ENCODE measurements at regions not wholly inside any gene's neighbourhood (a gene's known extent, or its start where the extent isn't known, plus 50 kb on each side); places are given as distances from the start of the nearest gene placed in this dataset.

- POLR2A ChIA-PET (ENCODE audit: partially characterized antibody) = no interaction called here
- Histone ChIP-seq H3K36me3 (ENCODE audit: control insufficient read depth in 2 of 4, insufficient read depth in 4 of 4, low read length in 3 of 4) (no peaks in the 10 kb centered on the region), H3K56ac (replicated peaks; ENCODE audit: insufficient read length, low read depth, low read length) (no peak overlapping the region), H3K27me3 (replicated peaks in 1 of 4; ENCODE audit: control insufficient read depth in 3 of 4, extremely low read depth in 1 of 4, insufficient read depth in 3 of 4, low read length in 3 of 4) (no peaks in the 10 kb centered on the region), H2AK5ac (ENCODE audit: low read depth, low read length) (no peak overlapping the region), H3K4ac (replicated peaks; ENCODE audit: insufficient read length, low read depth, low read length) (no peak overlapping the region), H3K79me1 (ENCODE audit: low read depth, low read length) (no peaks in the 10 kb centered on the region), H3K4me2 (ENCODE audit: insufficient read depth in 1 of 2, low read depth in 2 of 2, low read length in 2 of 2) (no peak overlapping the region), H3K18ac (ENCODE audit: extremely low read depth, low read length) (no peak overlapping the region), H4K20me1 (replicated peaks in 1 of 2; ENCODE audit: control insufficient read depth in 1 of 2, insufficient read depth in 2 of 2, low read length in 2 of 2) (no peaks in the 10 kb centered on the region), H3K4me3 (ENCODE audit: extremely low read depth in 1 of 4, insufficient read depth in 2 of 4, low read depth in 3 of 4, low read length in 4 of 4) (no peak overlapping the region), H3K79me2 (ENCODE audit: control insufficient read depth in 1 of 2, insufficient read depth in 2 of 2, low read length in 2 of 2) (no peaks in the 10 kb centered on the region), H2BK120ac (replicated peaks; ENCODE audit: low read depth, low read length) (no peak overlapping the region), H2BK20ac (ENCODE audit: low read length) (no peak overlapping the region), H4K8ac (ENCODE audit: extremely low read depth, insufficient read depth, low read length) (no peak overlapping the region), H2BK15ac (ENCODE audit: low read length) (no peak overlapping the region), H2BK12ac (ENCODE audit: low read depth, low read length) (no peak overlapping the region), H3K23ac (ENCODE audit: insufficient read length) (no peak overlapping the region), H3K9me3 (ENCODE audit: insufficient read depth in 2 of 2, low read depth in 1 of 2, low read length in 1 of 2) (no peaks in the 10 kb centered on the region), H3K23me2 (ENCODE audit: low read depth, low read length) (no peaks in the 10 kb centered on the region), H4K91ac (replicated peaks; ENCODE audit: insufficient read length, low read length) (no peak overlapping the region), H4K5ac (ENCODE audit: insufficient read length, low read depth, low read length) (no peak overlapping the region), H2AFZ (ENCODE audit: low read length) (no peak overlapping the region), H3K14ac (ENCODE audit: insufficient read length) (no peak overlapping the region), H2BK5ac (ENCODE audit: low read depth, low read length) (no peak overlapping the region), H3K9ac (replicated peaks in 1 of 4; ENCODE audit: extremely low read depth in 1 of 4, low read depth in 3 of 4, low read length in 3 of 4) (no peak overlapping the region), H3K4me1 (replicated peaks in 1 of 4; ENCODE audit: control insufficient read depth in 3 of 4, insufficient read depth in 4 of 4, low read length in 3 of 4) (no peaks in the 10 kb centered on the region; a peak in 1 of 7 replicates), H3K27ac (ENCODE audit: low read depth, low read length) (no peak overlapping the region)
- WGBS, 2 experiments (ENCODE audit: extremely low coverage in 1 of 2, insufficient coverage in 1 of 2, insufficient read length in 1 of 2, insufficient replicate concordance in 2 of 2, low coverage in 1 of 2, low lambda C conversion rate in 2 of 2, missing lambda C conversion rate in 1 of 2) = 86% methylated on average over 3 of the region's 3 CpGs; no CpG with 5 or more reads in 1 of the 2 experiments
- DNase-seq (ENCODE audit: low read depth in 1 of 2, low spot score in 2 of 2) (no peak), FAIRE-seq (no peak)
- CTCF ChIA-PET (ENCODE audit: partially characterized antibody) = interaction anchor here (1.0 to 1.5 kb wide), 2 partner anchors 20 to 35 kb away, joined by 3 read pairs; no protein-coding TSS in a partner anchor
- TF ChIP-seq SP1 (IDR thresholded peaks at IDR 0.05; ENCODE audit: low read depth, low read length) (no peak), HDAC2 (IDR thresholded peaks at IDR 0.05; ENCODE audit: borderline replicate concordance in 1 of 2, low read depth in 2 of 2, low read length in 2 of 2) (no peak), TBP (IDR thresholded peaks at IDR 0.05; ENCODE audit: low read depth, low read length) (no peak)
These were observed 77.3 kb upstream of the ZNF366 start for GRCh38 chr5:72584466-72584865.

Measured in H1 (cell line).